HG03139 (cell line): ENCODE measurements at regions not wholly inside any gene's neighbourhood (a gene's known extent, or its start where the extent isn't known, plus 50 kb on each side); places are given as distances from the start of the nearest gene placed in this dataset.
"Not testable (repeated sequence)": the region's sequence is repeated elsewhere in the genome, so short reads cannot be mapped to it uniquely, and the experiment has no call there.

ENCODE experiments used
- ATAC-seq: cut with Tn5 transposase; IDR thresholded peaks from one replicate; pipeline ENCODE4 v1.9.1; 2021; ENCODE audit not compliant: unreplicated experiment

GRCh38 chr7:115363916-115364315, 442.0 kb downstream of the MDFIC start:
- no peak for ATAC-seq

GRCh38 chr7:115359955-115360354, 438.1 kb downstream of the MDFIC start:
- ATAC-seq: no peak

GRCh38 chr7:115359119-115359518, 437.2 kb downstream of the MDFIC start:
- ATAC-seq: no peak

GRCh38 chr7:115357703-115357999, 435.8 kb downstream of the MDFIC start:
- no peak for ATAC-seq

GRCh38 chr7:115356999-115357702, 435.3 kb downstream of the MDFIC start:
- no peak for ATAC-seq

- no peak for ATAC-seq
Observed at GRCh38 chr7:115356139-115356746, 434.3 kb downstream of the MDFIC start.

GRCh38 chr7:115354925-115355324, 433.0 kb downstream of the MDFIC start:
- no peak for ATAC-seq

GRCh38 chr7:115352375-115352774, 430.5 kb downstream of the MDFIC start:
- ATAC-seq: no peak

- no peak for ATAC-seq
Observed at GRCh38 chr7:115350764-115351163, 428.9 kb downstream of the MDFIC start.

GRCh38 chr7:115349635-115350034, 427.7 kb downstream of the MDFIC start:
- no peak for ATAC-seq

- ATAC-seq: no peak
Observed at GRCh38 chr7:115346685-115347084, 424.8 kb downstream of the MDFIC start.

- ATAC-seq: peak; percentile 79
Observed at GRCh38 chr7:115340828-115341227, 418.9 kb downstream of the MDFIC start.

GRCh38 chr7:115338016-115338415, 416.1 kb downstream of the MDFIC start:
- no peak for ATAC-seq

- no peak for ATAC-seq
Observed at GRCh38 chr7:115332691-115333090, 410.8 kb downstream of the MDFIC start.

GRCh38 chr7:115329006-115329405, 407.1 kb downstream of the MDFIC start:
- ATAC-seq: no peak

GRCh38 chr7:115328018-115328417, 406.1 kb downstream of the MDFIC start:
- no peak for ATAC-seq

GRCh38 chr7:115327326-115327725, 405.4 kb downstream of the MDFIC start:
- no peak for ATAC-seq

GRCh38 chr7:115319541-115319940, 397.6 kb downstream of the MDFIC start:
- no peak for ATAC-seq

- not testable (repeated sequence) for ATAC-seq
Observed at GRCh38 chr7:115310316-115310715, 388.4 kb downstream of the MDFIC start.

- no peak for ATAC-seq
Observed at GRCh38 chr7:115306586-115306985, 384.7 kb downstream of the MDFIC start.

- no peak for ATAC-seq
Observed at GRCh38 chr7:115300231-115300870, 378.5 kb downstream of the MDFIC start.

- ATAC-seq: no peak
Observed at GRCh38 chr7:115299397-115300037, 377.6 kb downstream of the MDFIC start.
